PFSK-1 (cell line): ENCODE measurements at regions not wholly inside any gene's neighbourhood (a gene's known extent, or its start where the extent isn't known, plus 50 kb on each side); places are given as distances from the start of the nearest gene placed in this dataset.

Source experiments
- FOXP2 ChIP-seq: optimal IDR thresholded peaks from 2 replicates; pipeline ENCODE3; 2011; ENCODE audit warnings: borderline replicate concordance, control low read depth, inconsistent platforms; ENCODE audit not compliant: insufficient read depth; ENCODE audit errors: extremely low read length, extremely low read depth
- POLR2AphosphoS5 ChIP-seq: IDR thresholded peaks from 2 replicates; pipeline ENCODE4 v1.6.1; 2012; ENCODE audit warnings: low read depth, mild to moderate bottlenecking, control low read depth, low read length, moderate library complexity
- REST ChIP-seq, 2 experiments: IDR thresholded peaks; 2 replicates each; pipeline versions ENCODE4 v1.6.1 to v1.8.0; 2011 to 2012; ENCODE audit warnings: low read depth in 2 of 2, low read length in 2 of 2, control low read depth in 1 of 2, inconsistent platforms in 1 of 2, mild to moderate bottlenecking in 1 of 2, moderate library complexity in 1 of 2; ENCODE audit not compliant: insufficient read depth in 1 of 2
- SIN3A ChIP-seq: IDR thresholded peaks from 2 replicates; pipeline ENCODE4 v1.6.1; 2012; ENCODE audit warnings: mild to moderate bottlenecking, low read length, moderate library complexity, borderline replicate concordance; ENCODE audit not compliant: insufficient read depth
- TAF1 ChIP-seq: IDR thresholded peaks from 2 replicates; pipeline ENCODE4 v1.6.1; 2012; ENCODE audit warnings: low read length, control low read depth, borderline replicate concordance; ENCODE audit not compliant: insufficient read depth

- TF ChIP-seq REST (IDR thresholded peaks at IDR 0.05; ENCODE audit: insufficient read depth in 1 of 2, low read depth in 2 of 2, low read length in 2 of 2), result no peak
- no peak for TF ChIP-seq TAF1
- TF ChIP-seq SIN3A, result no peak
- TF ChIP-seq FOXP2, result no peak
- no peak for TF ChIP-seq POLR2AphosphoS5
These were observed 435.7 kb downstream of the MAT2B start for GRCh38 chr5:163941079-163941478.

DNA sequence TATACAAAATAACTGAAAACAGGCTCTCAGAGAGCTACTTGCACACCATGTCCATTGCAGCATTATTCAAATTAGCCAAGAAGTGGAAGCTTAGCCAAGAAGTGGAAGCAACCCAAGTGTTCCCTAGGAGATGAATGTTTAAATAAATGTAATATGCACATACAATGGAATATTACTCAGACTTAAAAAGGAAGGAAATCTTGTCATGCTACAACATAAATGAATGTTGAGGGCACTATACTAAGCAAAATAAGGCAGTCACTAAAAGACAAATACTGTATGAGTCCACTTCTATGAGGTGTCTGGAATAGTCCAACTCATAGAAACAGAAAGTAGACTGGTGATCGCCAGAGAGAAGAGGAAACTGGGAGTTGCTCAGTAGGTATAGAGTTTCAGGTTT, 438.1 kb downstream of the MAT2B start:
- no peak for TF ChIP-seq SIN3A
- TF ChIP-seq TAF1, result no peak
- no peak for TF ChIP-seq POLR2AphosphoS5
- TF ChIP-seq FOXP2, result no peak
- no peak for TF ChIP-seq REST (IDR thresholded peaks at IDR 0.05; ENCODE audit: insufficient read depth in 1 of 2, low read depth in 2 of 2, low read length in 2 of 2)

DNA sequence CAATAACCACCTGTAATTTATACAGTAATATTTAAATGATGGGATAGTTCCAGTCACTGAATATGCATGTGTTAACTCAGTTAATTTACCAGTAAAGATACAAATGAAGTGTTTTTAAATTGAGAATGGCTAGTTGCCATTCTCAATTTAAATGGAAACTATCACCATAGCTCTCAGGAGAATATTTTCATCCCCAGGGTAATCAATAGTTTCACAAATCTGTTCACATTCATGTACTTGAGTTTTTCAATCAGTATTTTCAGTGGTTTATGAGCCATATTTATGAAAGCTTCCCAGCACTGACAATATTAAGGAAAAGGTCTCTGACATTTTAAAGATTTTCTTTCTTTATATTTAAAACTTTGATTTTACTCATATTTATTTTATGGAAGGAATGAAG, 439.3 kb downstream of the MAT2B start:
- TF ChIP-seq FOXP2 (no peak), SIN3A (no peak), POLR2AphosphoS5 (no peak), TAF1 (no peak), REST (IDR thresholded peaks at IDR 0.05; ENCODE audit: insufficient read depth in 1 of 2, low read depth in 2 of 2, low read length in 2 of 2) (no peak)

DNA sequence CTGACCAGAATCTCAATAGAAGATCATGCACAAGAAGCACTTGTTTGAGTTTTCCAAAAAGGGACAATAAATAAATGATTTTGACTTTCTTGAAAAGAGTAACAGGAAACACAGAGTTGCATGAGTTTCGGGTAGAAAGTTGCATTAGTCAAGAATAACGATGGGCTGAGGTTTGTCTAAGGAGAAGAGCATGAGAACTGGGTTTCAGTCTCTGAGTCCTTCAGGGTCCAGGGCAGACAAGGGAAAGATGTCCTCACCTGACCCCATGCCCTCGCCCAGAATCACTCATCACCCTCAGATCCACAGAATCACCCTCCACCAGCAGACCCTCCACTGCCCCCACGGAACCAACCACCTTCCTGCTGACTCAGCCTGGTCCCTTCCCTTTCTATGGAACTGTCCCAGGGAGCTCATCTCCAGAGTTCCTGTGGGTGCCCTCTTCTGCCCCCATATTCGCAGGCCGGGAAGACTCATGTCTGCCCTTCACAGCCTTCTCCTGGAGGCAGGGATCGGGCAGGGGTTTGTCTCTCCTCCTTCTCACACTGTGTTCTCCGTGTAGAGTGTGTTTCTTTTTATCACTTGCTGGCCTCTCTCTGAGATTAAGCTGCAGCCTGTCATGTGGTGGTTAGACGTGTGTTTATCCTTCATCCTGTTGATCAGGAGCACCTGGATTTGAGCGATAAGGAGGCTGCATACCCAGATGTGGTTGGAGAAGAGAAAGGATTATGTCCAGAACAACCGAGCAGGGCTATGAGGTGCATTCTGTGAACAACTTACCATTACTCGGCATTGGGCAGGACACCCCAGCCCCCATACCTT, 442.6 kb downstream of the MAT2B start:
- TF ChIP-seq FOXP2 (no peak), SIN3A (no peak)

- no peak for TF ChIP-seq REST (IDR thresholded peaks at IDR 0.05; ENCODE audit: insufficient read depth in 1 of 2, low read depth in 2 of 2, low read length in 2 of 2)
- TF ChIP-seq SIN3A, result no peak
- no peak for TF ChIP-seq FOXP2
- TF ChIP-seq POLR2AphosphoS5, result no peak
- no peak for TF ChIP-seq TAF1
These were observed 444.8 kb downstream of the MAT2B start for GRCh38 chr5:163950248-163950647.
